Activated T-cell treated with anti-CD3 and anti-CD28 coated beads, Interleukin-2, amount 50 U/mL, for 72 hours (primary cell): ENCODE measurements at regions not wholly inside any gene's neighbourhood (a gene's known extent, or its start where the extent isn't known, plus 50 kb on each side); places are given as distances from the start of the nearest gene placed in this dataset.
A peak's percentile ranks its signal among the peaks of the same experiment; 100 is the strongest.
"Not testable (repeated sequence)": the region's sequence is repeated elsewhere in the genome, so short reads cannot be mapped to it uniquely, and the experiment has no call there.

Experiments used
- ATAC-seq, 2 donors: fragments of 150-1000 bp; cut with Tn5 transposase; replicated peaks in 1 of 2; 2 replicates each; pipeline ENCODE4 v1.10.0; 2021; ENCODE audit warnings: moderate library complexity in 2 of 2, mild to moderate bottlenecking in 1 of 2
- DNase-seq, 2 donors: peaks; one replicate each; pipeline ENCODE4 v3.0.0; 2021 to 2022; ENCODE audit warnings: mixed read lengths in 1 of 2
- H3K27ac Mint-ChIP-seq: one replicate; pipeline ENCODE4 v1.8.0; 2022; ENCODE audit warnings: mild to moderate bottlenecking, moderate library complexity, mixed read lengths
- H3K27me3 Mint-ChIP-seq: one replicate; pipeline ENCODE4 v1.8.0; 2022; ENCODE audit warnings: low read depth, mixed read lengths
- H3K36me3 Mint-ChIP-seq, 2 donors: one replicate each; pipeline ENCODE4 v1.8.0; 2022; ENCODE audit warnings: mixed read lengths in 2 of 2, mild to moderate bottlenecking in 1 of 2; ENCODE audit not compliant: insufficient read depth in 2 of 2
- H3K4me1 Mint-ChIP-seq: one replicate; pipeline ENCODE4 v1.8.0; 2022; ENCODE audit warnings: low read depth, mixed read lengths
- H3K4me3 Mint-ChIP-seq, 2 donors: one replicate each; pipeline ENCODE4 v1.8.0; 2022; ENCODE audit warnings: mild to moderate bottlenecking in 2 of 2, mixed read lengths in 2 of 2, moderate library complexity in 2 of 2
- H3K9me3 Mint-ChIP-seq, 2 donors: one replicate each; pipeline ENCODE4 v1.8.0; 2022; ENCODE audit warnings: mixed read lengths in 2 of 2

DNA sequence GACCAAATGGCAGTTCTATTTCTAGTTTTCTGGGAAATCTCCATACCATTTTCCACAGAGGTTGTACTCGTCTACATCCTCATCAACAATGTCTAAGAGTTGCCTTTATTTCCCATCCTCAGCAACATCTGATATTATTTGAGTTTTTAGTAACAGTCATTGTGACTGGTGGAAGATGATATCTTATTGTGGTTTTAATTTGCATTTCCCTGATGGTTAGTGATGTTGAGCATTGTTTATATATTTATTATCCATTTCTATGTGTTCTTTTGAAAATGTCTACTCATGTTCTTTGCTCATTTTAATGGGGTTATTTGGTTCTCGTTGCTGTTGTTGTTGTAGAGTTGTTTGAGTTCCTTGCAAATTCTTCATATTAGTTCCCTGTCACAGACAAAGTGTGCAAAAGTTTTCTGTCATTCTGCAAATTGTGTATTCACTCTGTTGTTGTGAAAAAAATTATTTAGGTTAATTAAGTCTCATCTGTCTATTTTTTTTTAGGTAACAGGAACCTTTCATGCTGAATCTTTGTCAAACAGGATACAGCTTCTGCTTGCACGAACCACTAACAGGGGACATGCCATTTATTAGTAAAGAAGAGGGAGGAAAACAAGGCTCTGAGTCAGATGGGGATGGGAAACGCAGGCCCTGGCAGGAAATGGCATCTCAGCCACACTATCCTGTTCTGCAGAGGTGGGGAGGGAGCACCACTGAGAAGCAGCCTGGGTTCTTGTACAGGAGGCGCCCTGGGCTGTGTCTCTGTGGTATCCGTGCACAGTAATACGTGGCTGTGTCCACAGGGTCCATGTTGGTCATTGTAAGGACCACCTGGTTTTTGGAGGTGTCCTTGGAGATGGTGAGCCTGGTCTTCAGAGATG is 1196.7 kb downstream of the TMEM121 start:
- not testable (repeated sequence) for H3K27ac Mint-ChIP-seq, H3K27me3 Mint-ChIP-seq, DNase-seq, H3K36me3 Mint-ChIP-seq, H3K9me3 Mint-ChIP-seq
- H3K4me3 Mint-ChIP-seq = peak overlapping the region in 1 of 2 donors; percentile 34
- ATAC-seq = peak; percentile 81 to 96
- H3K4me1 Mint-ChIP-seq = peaks cover 40% of the 10 kb centered on the region

DNA sequence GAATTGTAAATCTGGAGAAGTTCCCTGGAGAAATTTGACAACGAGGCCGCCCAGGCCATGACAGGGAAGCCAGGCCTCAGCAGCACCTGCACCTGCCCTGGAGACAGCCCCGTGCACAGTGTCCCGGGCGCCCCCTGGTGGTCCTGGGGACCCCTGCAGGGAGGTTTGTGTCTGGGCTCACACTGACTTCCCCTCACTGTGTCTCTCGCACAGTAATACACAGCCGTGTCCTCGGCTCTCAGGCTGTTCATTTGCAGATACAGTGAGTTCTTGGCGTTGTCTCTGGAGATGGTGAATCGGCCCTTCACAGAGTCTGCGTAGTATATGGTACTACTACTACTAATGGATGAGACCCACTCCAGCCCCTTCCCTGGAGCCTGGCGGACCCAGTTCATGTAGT is 1201.6 kb downstream of the TMEM121 start:
- H3K27ac Mint-ChIP-seq, H3K4me3 Mint-ChIP-seq, H3K36me3 Mint-ChIP-seq, H3K27me3 Mint-ChIP-seq, H3K9me3 Mint-ChIP-seq: not testable (repeated sequence)
- peaks cover 18% of the 10 kb centered on the region for H3K4me1 Mint-ChIP-seq
- DNase-seq (peak; percentile 21 to 22), ATAC-seq (peak; percentile 42 to 67)

DNA sequence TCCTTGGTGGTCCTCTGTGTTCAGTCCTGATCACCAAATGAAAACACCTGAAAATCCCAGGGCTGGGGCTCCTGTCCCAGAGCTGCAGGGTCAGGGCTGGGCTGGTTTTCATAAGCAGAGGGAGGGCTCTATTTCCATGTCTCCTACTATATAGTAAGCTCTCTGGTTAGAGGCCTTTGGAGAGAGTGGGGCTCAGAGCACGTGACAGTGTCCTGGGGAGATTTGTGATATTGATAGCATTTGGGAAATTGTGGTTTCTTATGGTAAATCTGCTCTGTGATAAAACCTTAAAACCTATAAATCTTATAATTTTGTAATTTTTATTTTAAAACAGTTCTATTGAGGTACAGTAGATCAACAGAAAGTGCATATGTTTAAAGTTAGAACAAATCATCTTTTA is 1202.2 kb downstream of the TMEM121 start:
- no peaks in the 10 kb centered on the region for H3K9me3 Mint-ChIP-seq
- H3K4me3 Mint-ChIP-seq = no peak overlapping the region
- DNase-seq = no peak
- H3K36me3 Mint-ChIP-seq = no peaks in the 10 kb centered on the region
- H3K4me1 Mint-ChIP-seq = peaks cover 12% of the 10 kb centered on the region
- no peaks in the 10 kb centered on the region for H3K27me3 Mint-ChIP-seq
- no peak overlapping the region for H3K27ac Mint-ChIP-seq
- no peak for ATAC-seq

DNA sequence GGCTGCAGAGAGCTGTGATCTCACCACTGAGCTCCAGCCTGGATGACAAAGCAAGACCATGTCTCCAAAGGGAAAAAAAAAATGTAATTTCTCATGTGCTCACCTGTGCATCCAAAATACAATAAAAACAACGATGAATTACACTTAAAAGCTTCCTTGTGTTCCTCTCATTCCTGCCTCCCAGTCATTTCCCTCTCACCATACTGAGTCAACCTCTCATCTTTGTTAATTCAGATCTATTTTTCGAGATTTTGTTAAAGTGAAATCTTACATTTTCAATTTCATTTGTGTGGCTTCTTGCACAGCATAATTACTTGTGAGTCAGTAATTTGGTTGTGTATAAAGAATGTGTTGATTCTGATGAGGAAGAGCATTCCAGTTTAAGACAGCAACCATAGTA is 1203.2 kb downstream of the TMEM121 start:
- H3K4me3 Mint-ChIP-seq = no peak overlapping the region
- peaks cover 12% of the 10 kb centered on the region for H3K4me1 Mint-ChIP-seq
- no peaks in the 10 kb centered on the region for H3K36me3 Mint-ChIP-seq
- ATAC-seq (no peak), DNase-seq (no peak)
- no peaks in the 10 kb centered on the region for H3K27me3 Mint-ChIP-seq
- H3K9me3 Mint-ChIP-seq = no peaks in the 10 kb centered on the region
- no peak overlapping the region for H3K27ac Mint-ChIP-seq

DNA sequence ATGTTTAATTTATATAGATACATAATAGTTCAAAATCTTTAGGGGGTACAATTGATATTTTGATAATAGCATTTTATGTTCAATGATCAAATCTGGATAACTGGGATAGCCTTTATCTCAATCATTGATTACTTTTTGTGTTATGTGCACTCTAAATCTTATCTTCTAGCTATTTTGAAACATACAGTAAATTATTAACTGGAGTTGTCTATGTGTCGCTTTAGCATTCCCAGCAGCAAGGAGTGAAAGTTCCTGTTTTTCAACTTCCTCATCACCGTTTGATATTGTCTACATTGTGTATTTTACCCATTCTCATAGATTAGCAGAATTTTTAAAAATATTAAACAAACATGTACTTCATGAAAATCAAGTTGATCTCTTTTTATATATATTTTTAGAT is 1207.4 kb downstream of the TMEM121 start:
- H3K27me3 Mint-ChIP-seq = no peaks in the 10 kb centered on the region
- no peak for DNase-seq
- H3K27ac Mint-ChIP-seq = no peak overlapping the region

DNA sequence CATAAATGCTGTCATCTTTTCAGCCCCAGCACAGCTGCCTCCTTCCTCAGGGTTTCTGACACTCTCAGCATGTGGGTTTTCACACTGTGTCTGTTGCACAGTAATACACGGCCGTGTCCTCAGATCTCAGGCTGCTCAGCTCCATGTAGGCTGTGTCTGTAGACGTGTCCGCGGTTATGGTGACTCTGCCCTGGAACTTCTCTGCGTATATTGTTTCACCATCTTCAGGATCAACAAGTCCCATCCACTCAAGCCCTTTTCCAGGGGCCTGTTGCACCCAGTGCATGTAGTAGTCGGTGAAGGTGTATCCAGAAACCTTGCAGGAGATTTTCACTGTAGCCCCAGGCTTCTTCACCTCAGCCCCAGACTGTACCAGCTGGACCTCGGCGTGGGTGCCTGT is 1210.6 kb downstream of the TMEM121 start:
- peak in 1 of 2 donors; percentile 38 for DNase-seq
- Mint-ChIP-seq H3K27ac (no peak overlapping the region), H3K4me1 (peaks cover 12% of the 10 kb centered on the region), H3K9me3 (no peaks in the 10 kb centered on the region), H3K4me3 (peak overlapping the region in 1 of 2 donors; percentile 77), H3K36me3 (no peaks in the 10 kb centered on the region), H3K27me3 (no peaks in the 10 kb centered on the region)
- peak in 1 of 2 donors; percentile 52 for ATAC-seq

More for the DNA sequence above, 1207.4 kb downstream of the TMEM121 start:
- no peaks in the 10 kb centered on the region for H3K9me3 Mint-ChIP-seq
- ATAC-seq = no peak
- no peaks in the 10 kb centered on the region for H3K36me3 Mint-ChIP-seq
- no peaks in the 10 kb centered on the region for H3K4me1 Mint-ChIP-seq
- H3K4me3 Mint-ChIP-seq = no peak overlapping the region

DNA sequence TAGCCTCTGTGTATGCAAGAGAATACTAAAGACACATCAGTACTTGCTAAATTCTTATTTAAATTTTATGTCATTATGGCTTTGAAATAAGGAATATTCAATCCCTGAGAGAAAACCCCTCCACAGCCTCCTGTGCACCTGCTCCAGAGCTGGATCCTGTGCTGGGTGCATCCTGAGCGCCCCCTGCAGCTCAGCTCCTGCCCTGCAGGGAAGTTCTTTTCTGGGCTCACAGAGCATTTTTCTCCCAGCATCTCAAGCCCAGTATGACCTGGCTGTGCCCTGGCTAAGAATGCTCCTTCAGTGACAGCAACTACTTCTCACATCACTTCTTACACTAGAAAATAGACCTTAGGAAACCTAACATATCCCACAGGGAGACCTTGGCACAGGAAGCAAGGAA is 1211.7 kb downstream of the TMEM121 start:
- ATAC-seq = no peak
- peaks cover 12% of the 10 kb centered on the region for H3K4me1 Mint-ChIP-seq
- peak overlapping the region in 1 of 2 donors; percentile 77 for H3K4me3 Mint-ChIP-seq
- H3K27ac Mint-ChIP-seq = no peak overlapping the region
- H3K36me3 Mint-ChIP-seq = no peaks in the 10 kb centered on the region
- DNase-seq = peak; percentile 24 to 52
- no peaks in the 10 kb centered on the region for H3K9me3 Mint-ChIP-seq
- H3K27me3 Mint-ChIP-seq = no peaks in the 10 kb centered on the region

DNA sequence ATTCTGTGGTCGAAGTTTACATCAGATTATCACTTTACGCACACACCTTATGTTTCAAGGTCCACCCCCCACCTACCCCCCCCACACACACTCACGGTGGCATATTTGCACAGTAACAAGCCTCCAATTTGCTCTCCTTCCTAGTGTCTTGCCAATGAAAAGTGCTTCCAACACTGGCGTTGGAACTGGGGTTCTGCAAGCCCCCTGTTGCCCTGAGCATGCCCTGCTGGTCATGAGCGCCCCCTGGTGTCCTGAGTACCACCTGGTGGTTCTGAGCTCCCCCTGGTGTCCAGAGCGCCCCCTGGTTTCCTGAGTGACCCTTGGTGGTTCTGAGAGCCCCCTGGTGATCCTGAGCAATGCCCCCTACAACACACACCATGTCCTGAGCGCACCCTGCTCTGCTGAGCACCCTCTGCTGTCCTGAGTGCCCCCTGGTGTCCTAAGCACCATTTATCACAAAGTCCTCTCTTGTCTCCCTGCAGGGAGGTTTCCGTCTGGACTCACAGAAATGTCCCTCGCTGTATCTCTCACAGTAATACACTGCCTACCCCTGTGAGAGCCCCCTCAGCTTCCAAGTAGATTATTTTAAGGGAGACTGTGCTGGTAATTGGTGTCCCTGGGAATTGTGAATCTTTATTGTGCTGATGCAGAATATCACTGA is 1212.3 kb downstream of the TMEM121 start:
- H3K36me3 Mint-ChIP-seq, H3K27me3 Mint-ChIP-seq, H3K9me3 Mint-ChIP-seq, H3K27ac Mint-ChIP-seq: not testable (repeated sequence)
- ATAC-seq (peak in 1 of 2 donors; percentile 23), DNase-seq (peak; percentile 50 to 51)
- H3K4me1 Mint-ChIP-seq = peaks cover 12% of the 10 kb centered on the region
- peak overlapping the region in 1 of 2 donors; percentile 21 for H3K4me3 Mint-ChIP-seq

DNA sequence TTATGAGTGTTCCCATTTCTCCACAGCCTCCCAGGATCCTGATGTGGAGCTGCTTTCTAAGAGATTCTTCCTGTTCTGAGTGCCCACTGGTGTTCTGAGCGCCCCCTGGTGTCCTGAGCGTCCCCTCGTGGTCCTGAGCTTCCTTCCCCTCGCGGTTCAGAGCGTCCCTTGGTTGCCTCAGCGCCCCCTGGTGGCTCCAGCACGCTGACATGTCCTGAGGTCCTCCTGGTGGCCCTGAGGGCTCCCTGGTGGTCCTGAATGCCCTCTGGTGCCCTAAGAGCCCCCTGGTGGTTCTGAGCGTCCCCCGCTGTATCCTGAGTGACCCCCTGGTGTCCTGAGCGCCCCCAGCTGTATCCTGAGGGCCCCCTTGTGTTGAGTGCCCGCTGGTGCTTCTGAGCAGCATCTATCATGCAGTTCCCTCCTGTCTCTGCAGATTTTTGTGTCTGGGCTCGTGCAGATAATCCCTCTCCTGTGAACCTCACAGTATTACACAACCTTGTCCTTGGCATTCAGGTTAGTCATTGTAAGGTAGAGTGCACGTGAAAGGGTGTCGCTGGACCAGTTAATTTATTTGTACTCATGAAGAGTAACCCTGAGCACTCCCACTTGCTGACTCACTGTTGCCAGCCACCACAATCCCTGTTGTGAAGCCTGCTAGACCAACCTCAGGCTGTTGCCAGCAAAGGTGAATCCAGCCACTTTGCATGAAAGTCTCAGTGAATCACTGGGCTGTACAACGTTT is 1214.9 kb downstream of the TMEM121 start:
- peak overlapping the region; percentile 57 for H3K27ac Mint-ChIP-seq
- DNase-seq (peak; percentile 81), ATAC-seq (peak; percentile 80 to 83)
- H3K9me3 Mint-ChIP-seq, H3K27me3 Mint-ChIP-seq, H3K36me3 Mint-ChIP-seq: not testable (repeated sequence)
- H3K4me3 Mint-ChIP-seq = peak overlapping the region; percentile 57 to 61
- peaks cover 12% of the 10 kb centered on the region for H3K4me1 Mint-ChIP-seq

DNA sequence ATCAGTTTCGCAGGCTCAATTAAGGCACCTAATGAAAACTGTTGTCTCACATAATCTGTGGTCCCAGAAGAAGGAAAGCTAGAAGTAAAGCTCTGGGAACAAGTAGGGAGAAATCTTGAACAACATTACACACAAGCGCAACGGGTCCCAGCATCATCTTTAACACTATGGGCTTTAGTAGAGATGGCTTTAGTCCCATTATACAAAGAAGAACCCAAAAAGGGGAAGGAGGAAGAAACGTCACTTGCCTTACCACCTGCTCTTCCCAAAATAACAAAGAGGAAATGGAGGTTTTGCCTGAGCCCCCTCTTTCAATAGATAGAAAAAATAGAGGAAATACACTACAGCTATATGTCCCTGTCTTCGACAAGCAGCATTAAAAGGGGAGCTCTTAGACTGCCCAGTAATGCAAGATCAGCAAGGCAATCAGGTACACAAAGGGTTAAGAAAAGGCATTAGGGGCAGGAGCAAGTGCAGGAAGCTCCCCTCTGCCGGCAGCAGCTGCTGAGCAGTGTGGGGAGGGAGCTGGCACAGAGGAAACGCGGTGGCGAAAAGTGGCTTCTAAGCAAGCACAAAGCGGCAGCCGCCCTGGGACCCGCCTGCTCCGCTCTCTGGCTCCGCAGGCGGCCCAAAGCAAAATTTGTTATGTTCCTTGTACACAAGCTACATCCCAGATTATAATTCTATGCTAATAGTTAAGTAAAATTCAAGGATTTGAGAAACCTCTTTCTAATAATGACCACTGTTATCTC is 1218.8 kb downstream of the TMEM121 start:
- not testable (repeated sequence) for H3K27ac Mint-ChIP-seq, H3K4me3 Mint-ChIP-seq, H3K9me3 Mint-ChIP-seq, H3K27me3 Mint-ChIP-seq, H3K36me3 Mint-ChIP-seq
- DNase-seq (peak; percentile 15 to 21), ATAC-seq (peak; percentile 34 to 51)
- peaks cover 12% of the 10 kb centered on the region for H3K4me1 Mint-ChIP-seq

DNA sequence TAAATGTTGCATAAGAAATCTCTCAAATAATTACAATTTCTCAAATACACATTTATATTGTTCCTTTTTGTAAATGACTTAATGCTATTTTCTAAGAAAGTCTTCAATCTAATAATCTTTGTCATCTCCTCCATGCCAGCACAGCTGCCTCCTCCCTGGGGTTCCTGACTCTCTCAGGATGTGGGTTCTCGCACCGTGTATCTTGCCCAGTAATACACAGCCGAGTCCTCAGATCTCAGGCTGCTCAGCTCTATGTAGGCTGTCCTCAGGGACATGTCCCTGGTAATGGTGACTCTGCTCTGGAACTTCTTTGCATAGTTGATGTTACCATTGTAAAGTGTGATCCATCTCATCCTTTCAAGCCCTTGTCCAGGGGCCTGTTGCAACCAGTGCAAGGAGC is 1223.7 kb downstream of the TMEM121 start:
- not testable (repeated sequence) for H3K27me3 Mint-ChIP-seq, H3K36me3 Mint-ChIP-seq, H3K4me3 Mint-ChIP-seq, ATAC-seq, H3K27ac Mint-ChIP-seq, H3K9me3 Mint-ChIP-seq, DNase-seq, H3K4me1 Mint-ChIP-seq

DNA sequence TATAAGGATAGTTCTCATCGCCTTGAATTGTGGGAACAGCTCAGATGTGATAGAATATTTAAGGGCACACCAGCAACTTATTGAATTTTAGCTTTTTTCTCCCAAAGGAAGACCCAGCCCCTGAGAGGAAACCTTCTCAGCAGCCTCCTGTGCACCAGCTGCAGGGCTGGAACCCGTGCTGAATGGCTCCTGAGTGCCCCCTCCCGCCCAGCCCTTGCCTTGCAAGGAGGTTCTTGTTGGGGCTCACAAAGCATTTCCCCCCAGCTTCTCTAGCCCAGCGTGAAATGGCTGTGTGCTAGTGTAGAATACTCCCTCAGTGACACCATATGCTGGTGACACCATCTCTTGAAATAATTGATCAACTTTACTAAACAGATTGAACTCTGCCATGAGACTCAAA is 1227.4 kb downstream of the TMEM121 start:
- H3K27ac Mint-ChIP-seq, ATAC-seq: not testable (repeated sequence)

More for the DNA sequence above, 1227.4 kb downstream of the TMEM121 start:
- peaks cover 14% of the 10 kb centered on the region for H3K4me1 Mint-ChIP-seq
- H3K36me3 Mint-ChIP-seq, H3K9me3 Mint-ChIP-seq, DNase-seq, H3K4me3 Mint-ChIP-seq, H3K27me3 Mint-ChIP-seq: not testable (repeated sequence)
